K562 (cell line): ENCODE measurements at regions not wholly inside any gene's neighbourhood (a gene's known extent, or its start where the extent isn't known, plus 50 kb on each side); places are given as distances from the start of the nearest gene placed in this dataset.

Experiments
- ATAC-seq: fragments of 200-7000 bp; cut with Tn5 transposase; 3 replicates; pipeline ENCODE4 v1.9.1; 2020; ENCODE audit warnings: moderate library complexity
- BruUV-seq: library from RNA; stranded (reverse); fragments of 400-500 nt; replicated peaks from 2 replicates; lab custom pipeline; 2021; lab: Mats Ljungman, UMichigan
- CTCF ChIA-PET: fragments of 300-600 bp; formaldehyde crosslinking; extraction: SDS; loops from one replicate; lab custom pipeline; 2021; ENCODE audit warnings: low intra/inter-chr PET ratio; lab: Yijun Ruan, JAX
- POLR2A ChIA-PET: fragments of 300-600, 350-650 bp; sonication (Branson Sonifier 250); formaldehyde crosslinking; extraction: SDS; loops from one replicate; lab custom pipeline; 2021; ENCODE audit warnings: antibody characterized with exemption, inconsistent platforms; lab: Yijun Ruan, JAX
- DNase-seq, 4 experiments: peaks; one replicate each; pipeline versions ENCODE4 v3.0.0 to v3.0.0-alpha.2; 2011 to 2018; ENCODE audit warnings: low spot score in 3 of 4, mixed read lengths in 3 of 4; ENCODE audit errors: extremely low read depth in 1 of 4
- FAIRE-seq: peaks from 2 replicates; lab custom pipeline; 2011; peaks lifted over from hg19 to GRCh38; lab: Jason Lieb, UNC
- H2AFZ ChIP-seq: 2 replicates; pipeline ENCODE4 v1.6.0; 2011; ENCODE audit warnings: low read depth, low read length, control low read depth, inconsistent platforms
- H3K27ac ChIP-seq: fragments of 200-600 bp; 3 replicates; pipeline ENCODE4 v1.8.0; 2011; ENCODE audit warnings: low read depth, mild to moderate bottlenecking, control low read depth, inconsistent platforms, low read length, moderate library complexity, mixed read lengths; ENCODE audit errors: extremely low read depth
- H3K27me3 ChIP-seq, 2 experiments: fragments of 300-600 bp in 1 of 2; 2 replicates in 1 of 2; 3 replicates in 1 of 2; pipeline versions ENCODE4 v1.6.0 to v1.8.0; 2011; ENCODE audit warnings: inconsistent platforms in 2 of 2, low read length in 2 of 2, mild to moderate bottlenecking in 1 of 2, mixed read lengths in 1 of 2, moderate library complexity in 1 of 2; ENCODE audit not compliant: control insufficient read depth in 2 of 2, insufficient read depth in 2 of 2
- H3K36me3 ChIP-seq: fragments of 300-600 bp; 3 replicates; pipeline ENCODE4 v1.8.0; 2011; ENCODE audit warnings: mild to moderate bottlenecking, low read length, inconsistent platforms; ENCODE audit not compliant: control insufficient read depth, insufficient read depth
- H3K4me1 ChIP-seq, 2 experiments: fragments of 200-600 bp in 1 of 2; replicated peaks in 1 of 2; 2 replicates in 1 of 2; 3 replicates in 1 of 2; pipeline versions ENCODE4 v1.5.1 to v1.8.0; 2011; ENCODE audit warnings: inconsistent platforms in 2 of 2, low read length in 2 of 2, mild to moderate bottlenecking in 1 of 2, mixed read lengths in 1 of 2, moderate library complexity in 1 of 2; ENCODE audit not compliant: control insufficient read depth in 2 of 2, insufficient read depth in 2 of 2
- H3K4me2 ChIP-seq: 2 replicates; pipeline ENCODE4 v1.6.1; 2011; ENCODE audit warnings: low read length, control low read depth, inconsistent platforms, mixed read lengths; ENCODE audit not compliant: insufficient read depth
- H3K4me3 ChIP-seq: fragments of 200-600 bp; sonication (generic), shearing (Covaris generic); 2 replicates; pipeline ENCODE4 v1.5.1; 2016; ENCODE audit warnings: control low read depth, inconsistent platforms
- H3K79me2 ChIP-seq: fragments of 200-600 bp; 3 replicates; pipeline ENCODE4 v1.8.0; 2011; ENCODE audit warnings: low read length, inconsistent platforms; ENCODE audit not compliant: control insufficient read depth, insufficient read depth
- H3K9ac ChIP-seq, 2 experiments: 2 replicates each; pipeline versions ENCODE4 v1.6.0 to v1.6.1; 2011; ENCODE audit warnings: low read depth in 2 of 2, low read length in 2 of 2, control low read depth in 1 of 2, inconsistent platforms in 1 of 2, mild to moderate bottlenecking in 1 of 2, mixed read lengths in 1 of 2; ENCODE audit not compliant: insufficient read depth in 1 of 2
- H3K9me1 ChIP-seq: one replicate; pipeline ENCODE4 v1.6.0; 2011; ENCODE audit warnings: inconsistent platforms, mild to moderate bottlenecking, low read length, moderate library complexity; ENCODE audit not compliant: control insufficient read depth, insufficient read depth
- H3K9me3 ChIP-seq: replicated peaks from 2 replicates; pipeline ENCODE4 v1.5.1; 2011; ENCODE audit warnings: low read depth, low read length, inconsistent platforms; ENCODE audit not compliant: control insufficient read depth, insufficient read depth
- H4K20me1 ChIP-seq: replicated peaks from 2 replicates; pipeline ENCODE4 v1.6.1; 2011; ENCODE audit warnings: low read length, inconsistent platforms, mixed read lengths; ENCODE audit not compliant: control insufficient read depth, insufficient read depth
- BMI1 ChIP-seq: fragments of 150-350 bp; IDR thresholded peaks from 2 replicates; pipeline ENCODE4 v1.6.1; 2014; ENCODE audit warnings: low read length
- JUNB ChIP-seq: fragments of 450-650 bp; formaldehyde crosslinking; conservative IDR thresholded peaks from 2 replicates; pipeline ENCODE4 v1.4.0; 2020; ENCODE audit warnings: mild to moderate bottlenecking
- POLR2G ChIP-seq: fragments of 200-400 bp; formaldehyde crosslinking; IDR thresholded peaks from 2 replicates; pipeline ENCODE4 v1.6.1; 2017; ENCODE audit warnings: low read depth, mild to moderate bottlenecking, antibody characterized with exemption, low read length, moderate library complexity
- WGBS: fragments of 100-300 bp; shearing (Covaris generic); methylation state at CpG from one replicate; pipeline ENCODE4 v1.1.6; 2016; ENCODE audit warnings: low coverage, mixed read lengths; ENCODE audit not compliant: insufficient coverage; ENCODE audit errors: missing lambda C conversion rate; 5-methylcytosine and 5-hydroxymethylcytosine counted together
- in situ Hi-C: fragments of 300-500 bp; cut with MboI; formaldehyde crosslinking; loops from 4 replicates; pipeline ENCODE4 v1.15.0; 2018; ENCODE audit warnings: inconsistent platforms, mixed read lengths
- intact Hi-C: fragments of 100-400 bp; cut with micrococcal nuclease; formaldehyde crosslinking; loops from 2 replicates; pipeline ENCODE4 v1.14.2; 2022
- TF ChIP-seq, protein P1 (sequence below): fragments of 450-650 bp; conservative IDR thresholded peaks from 2 replicates; pipeline ENCODE4 v1.6.1; 2016; ENCODE audit warnings: missing genetic modification characterization, low read depth, mild to moderate bottlenecking, control low read depth, missing compliant biosample characterization
- TF ChIP-seq, protein P2 (sequence below): fragments of 450-650 bp; IDR thresholded peaks from 2 replicates; pipeline ENCODE4 v1.6.1; 2016; ENCODE audit warnings: mild to moderate bottlenecking

DNA sequence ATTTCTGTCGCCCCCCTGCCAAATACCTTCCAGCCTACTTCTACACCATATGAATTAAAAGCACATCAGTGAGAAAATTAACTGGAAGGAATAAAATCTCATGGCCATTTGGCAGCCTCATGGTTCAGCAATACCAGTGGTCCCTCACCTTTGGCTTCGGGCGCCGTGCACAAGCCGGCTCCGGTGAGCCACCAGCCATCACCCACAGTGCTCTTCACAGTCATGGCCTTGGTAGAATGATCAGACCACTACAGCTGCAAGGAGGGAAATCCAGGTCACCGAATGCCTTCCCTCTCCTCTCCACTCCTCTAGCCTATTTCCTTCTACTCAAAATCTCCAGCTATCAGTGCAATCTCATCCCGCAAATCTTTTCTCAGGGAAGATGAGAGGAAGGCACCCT, 239.1 kb downstream of the C1D start:
- H3K9me3 ChIP-seq, result no peaks in the 10 kb centered on the region
- no peak overlapping the region for H3K27ac ChIP-seq
- no peaks in the 10 kb centered on the region for H3K79me2 ChIP-seq
- H3K4me3 ChIP-seq, result no peak overlapping the region
- no peaks in the 10 kb centered on the region for H3K4me1 ChIP-seq
- no peak overlapping the region for H2AFZ ChIP-seq
- H4K20me1 ChIP-seq, result no peaks in the 10 kb centered on the region
- no peak overlapping the region for H3K9ac ChIP-seq
- no peaks in the 10 kb centered on the region for H3K36me3 ChIP-seq
- BruUV-seq, result no TSS peak
- no peaks in the 10 kb centered on the region for H3K9me1 ChIP-seq
- ChIA-PET CTCF (no interaction called here), POLR2A (no interaction called here)
- in situ Hi-C loops (no loop called here), intact Hi-C loops (no loop called here)
- no peak overlapping the region for H3K4me2 ChIP-seq
- TF ChIP-seq POLR2G, result no peak
- no peak for TF ChIP-seq BMI1
- no peak for TF ChIP-seq JUNB (CRISPR knock-in tag)
- TF ChIP-seq, protein P1, sequence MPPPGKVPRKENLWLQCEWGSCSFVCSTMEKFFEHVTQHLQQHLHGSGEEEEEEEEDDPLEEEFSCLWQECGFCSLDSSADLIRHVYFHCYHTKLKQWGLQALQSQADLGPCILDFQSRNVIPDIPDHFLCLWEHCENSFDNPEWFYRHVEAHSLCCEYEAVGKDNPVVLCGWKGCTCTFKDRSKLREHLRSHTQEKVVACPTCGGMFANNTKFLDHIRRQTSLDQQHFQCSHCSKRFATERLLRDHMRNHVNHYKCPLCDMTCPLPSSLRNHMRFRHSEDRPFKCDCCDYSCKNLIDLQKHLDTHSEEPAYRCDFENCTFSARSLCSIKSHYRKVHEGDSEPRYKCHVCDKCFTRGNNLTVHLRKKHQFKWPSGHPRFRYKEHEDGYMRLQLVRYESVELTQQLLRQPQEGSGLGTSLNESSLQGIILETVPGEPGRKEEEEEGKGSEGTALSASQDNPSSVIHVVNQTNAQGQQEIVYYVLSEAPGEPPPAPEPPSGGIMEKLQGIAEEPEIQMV, result no peak
- TF ChIP-seq, protein P2, sequence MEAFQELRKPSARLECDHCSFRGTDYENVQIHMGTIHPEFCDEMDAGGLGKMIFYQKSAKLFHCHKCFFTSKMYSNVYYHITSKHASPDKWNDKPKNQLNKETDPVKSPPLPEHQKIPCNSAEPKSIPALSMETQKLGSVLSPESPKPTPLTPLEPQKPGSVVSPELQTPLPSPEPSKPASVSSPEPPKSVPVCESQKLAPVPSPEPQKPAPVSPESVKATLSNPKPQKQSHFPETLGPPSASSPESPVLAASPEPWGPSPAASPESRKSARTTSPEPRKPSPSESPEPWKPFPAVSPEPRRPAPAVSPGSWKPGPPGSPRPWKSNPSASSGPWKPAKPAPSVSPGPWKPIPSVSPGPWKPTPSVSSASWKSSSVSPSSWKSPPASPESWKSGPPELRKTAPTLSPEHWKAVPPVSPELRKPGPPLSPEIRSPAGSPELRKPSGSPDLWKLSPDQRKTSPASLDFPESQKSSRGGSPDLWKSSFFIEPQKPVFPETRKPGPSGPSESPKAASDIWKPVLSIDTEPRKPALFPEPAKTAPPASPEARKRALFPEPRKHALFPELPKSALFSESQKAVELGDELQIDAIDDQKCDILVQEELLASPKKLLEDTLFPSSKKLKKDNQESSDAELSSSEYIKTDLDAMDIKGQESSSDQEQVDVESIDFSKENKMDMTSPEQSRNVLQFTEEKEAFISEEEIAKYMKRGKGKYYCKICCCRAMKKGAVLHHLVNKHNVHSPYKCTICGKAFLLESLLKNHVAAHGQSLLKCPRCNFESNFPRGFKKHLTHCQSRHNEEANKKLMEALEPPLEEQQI, result no peak
- DNase-seq (no peak), ATAC-seq (no peak), FAIRE-seq (no peak)
- 3% methylated on average over 8 of the region's 8 CpGs for WGBS
- H3K27me3 ChIP-seq, result no peaks in the 10 kb centered on the region; a peak in 1 of 5 replicates
